GM23338 (cell line): ENCODE measurements at regions not wholly inside any gene's neighbourhood (a gene's known extent, or its start where the extent isn't known, plus 50 kb on each side); places are given as distances from the start of the nearest gene placed in this dataset.

Experiments used
- CREB1 ChIP-seq: fragments of 250-450 bp; sonication (Bioruptor Pico); IDR thresholded peaks from 2 replicates; pipeline ENCODE4 v1.5.0; 2020; ENCODE audit warnings: low read depth, mild to moderate bottlenecking, moderate library complexity
- CTCF ChIP-seq, 2 experiments: fragments of 200-600 bp in 1 of 2; sonication (generic) in 1 of 2; conservative IDR thresholded peaks; 2 replicates each; pipeline versions ENCODE4 v1.5.1 to v1.6.1; 2016 to 2017; ENCODE audit warnings: antibody characterized with exemption in 2 of 2, low read depth in 2 of 2, mild to moderate bottlenecking in 2 of 2, moderate library complexity in 1 of 2
- EZH2 ChIP-seq: fragments of 200-600 bp; sonication (generic); IDR thresholded peaks from one replicate; pipeline ENCODE4 v1.8.0; 2017; ENCODE audit warnings: antibody characterized with exemption, mild to moderate bottlenecking, low read depth; ENCODE audit not compliant: unreplicated experiment
- EZH2phosphoT487 ChIP-seq: fragments of 200-600 bp; sonication (generic); IDR thresholded peaks from one replicate; pipeline ENCODE4 v1.8.1; 2018; ENCODE audit warnings: antibody characterized with exemption; ENCODE audit not compliant: unreplicated experiment
- NANOG ChIP-seq: IDR thresholded peaks from 2 replicates; pipeline ENCODE4 v1.6.1; 2016; ENCODE audit warnings: antibody characterized with exemption, borderline replicate concordance
- POLR2AphosphoS5 ChIP-seq: IDR thresholded peaks from 2 replicates; pipeline ENCODE4 v1.6.1; 2016; ENCODE audit warnings: antibody characterized with exemption, low read depth
- REST ChIP-seq: IDR thresholded peaks from one replicate; pipeline ENCODE4 v1.6.1; 2018; ENCODE audit warnings: antibody characterized with exemption; ENCODE audit not compliant: unreplicated experiment
- ZNF331 ChIP-seq: fragments of 250-450 bp; sonication (Bioruptor Pico); IDR thresholded peaks from 2 replicates; pipeline ENCODE4 v1.5.0; 2020; ENCODE audit warnings: low read depth, mild to moderate bottlenecking, moderate library complexity

- TF ChIP-seq CTCF (conservative IDR thresholded peaks at IDR 0.05; ENCODE audit: low read depth in 2 of 2): no peak
- no peak for TF ChIP-seq POLR2AphosphoS5
- no peak for TF ChIP-seq EZH2
- no peak for TF ChIP-seq CREB1 (CRISPR knock-in tag)
- TF ChIP-seq EZH2phosphoT487: no peak
- TF ChIP-seq REST: no peak
- TF ChIP-seq ZNF331 (CRISPR knock-in tag): no peak
- no peak for TF ChIP-seq NANOG
These were observed 292.5 kb downstream of the SPATA31D1 start for GRCh38 chr9:82281066-82281465.
